ENCODE measurements at regions not wholly inside any gene's neighbourhood (a gene's known extent, or its start where the extent isn't known, plus 50 kb on each side); places are given as distances from the start of the nearest gene placed in this dataset.
"Not testable (repeated sequence)": the region's sequence is repeated elsewhere in the genome, so short reads cannot be mapped to it uniquely, and the experiment has no call there.

GRCh38 chr14:86357119-86357518 lies 827.2 kb downstream of the FLRT2 start:
- no peak for DNase-seq (ENCODE audit: low read depth)
- no peak overlapping the region for H3K4me3 ChIP-seq (ENCODE audit: low read depth, low read length)
- no peak for TF ChIP-seq CTCF (IDR thresholded peaks at IDR 0.05; ENCODE audit: insufficient read depth, low read depth, low read length)

GRCh38 chr14:86346818-86347384 lies 817.0 kb downstream of the FLRT2 start:
- DNase-seq (ENCODE audit: low read depth), result no peak
- no peak for TF ChIP-seq CTCF (IDR thresholded peaks at IDR 0.05; ENCODE audit: insufficient read depth, low read depth, low read length)
- H3K4me3 ChIP-seq (ENCODE audit: low read depth, low read length), result no peak overlapping the region

GRCh38 chr14:86334355-86334754 lies 804.4 kb downstream of the FLRT2 start:
- H3K4me3 ChIP-seq (ENCODE audit: low read depth, low read length), result no peak overlapping the region
- DNase-seq (ENCODE audit: low read depth), result no peak
- TF ChIP-seq CTCF (IDR thresholded peaks at IDR 0.05; ENCODE audit: insufficient read depth, low read depth, low read length), result no peak

GRCh38 chr14:86333493-86333892 lies 803.5 kb downstream of the FLRT2 start:
- H3K4me3 ChIP-seq (ENCODE audit: low read depth, low read length), result no peak overlapping the region
- TF ChIP-seq CTCF (IDR thresholded peaks at IDR 0.05; ENCODE audit: insufficient read depth, low read depth, low read length), result no peak
- DNase-seq (ENCODE audit: low read depth), result peak; percentile 3

GRCh38 chr14:86331341-86331740 lies 801.4 kb downstream of the FLRT2 start:
- TF ChIP-seq CTCF (IDR thresholded peaks at IDR 0.05; ENCODE audit: insufficient read depth, low read depth, low read length), result no peak

GRCh38 chr14:86321151-86321550 lies 791.2 kb downstream of the FLRT2 start:
- no peak for TF ChIP-seq CTCF (IDR thresholded peaks at IDR 0.05; ENCODE audit: insufficient read depth, low read depth, low read length)
- H3K4me3 ChIP-seq (ENCODE audit: low read depth, low read length), result no peak overlapping the region
- no peak for DNase-seq (ENCODE audit: low read depth)

More at GRCh38 chr14:86331341-86331740, 801.4 kb downstream of the FLRT2 start:
- no peak for DNase-seq (ENCODE audit: low read depth)
- H3K4me3 ChIP-seq (ENCODE audit: low read depth, low read length), result no peak overlapping the region

- not testable (repeated sequence) for DNase-seq (ENCODE audit: low read depth)
These were observed 782.3 kb downstream of the FLRT2 start for GRCh38 chr14:86312154-86312665.

More at GRCh38 chr14:86312154-86312665, 782.3 kb downstream of the FLRT2 start:
- H3K4me3 ChIP-seq (ENCODE audit: low read depth, low read length), result not testable (repeated sequence)

Data from fibroblast of villous mesenchyme (primary cell).